ENCODE measurements at regions not wholly inside any gene's neighbourhood (a gene's known extent, or its start where the extent isn't known, plus 50 kb on each side); places are given as distances from the start of the nearest gene placed in this dataset.
"Not testable (repeated sequence)": the region's sequence is repeated elsewhere in the genome, so short reads cannot be mapped to it uniquely, and the experiment has no call there.

DNA sequence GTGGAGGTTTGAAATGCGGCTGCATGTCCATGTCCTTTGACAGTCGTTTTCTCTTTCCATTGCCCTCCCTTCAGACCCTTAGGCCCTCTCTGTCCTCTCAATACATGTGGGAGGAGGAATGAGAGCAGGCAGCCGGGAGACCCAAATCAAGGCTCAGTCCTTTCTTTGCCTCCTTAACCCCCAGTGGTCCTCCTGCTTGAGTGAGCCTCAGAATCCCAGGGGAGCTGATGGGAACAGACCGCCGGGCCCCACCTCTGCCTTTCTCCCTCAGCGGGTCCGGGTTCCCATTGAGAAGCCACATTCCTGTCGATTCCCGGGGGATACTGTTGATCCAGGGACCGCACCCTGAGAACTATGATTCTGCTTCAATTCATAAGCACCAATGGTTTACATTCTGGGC lies 77.9 kb upstream of the RFLNA start:
- no peak overlapping the region for H3K4me3 ChIP-seq (ENCODE audit: low read length)
- no peak for DNase-seq (ENCODE audit: low read depth)
- no peak for TF ChIP-seq CTCF (IDR thresholded peaks at IDR 0.05; ENCODE audit: insufficient read depth, low read depth, low read length, missing control alignments)

- peak; percentile 8 for DNase-seq (ENCODE audit: low read depth)
- no peak for TF ChIP-seq CTCF (IDR thresholded peaks at IDR 0.05; ENCODE audit: insufficient read depth, low read depth, low read length, missing control alignments)
- no peak overlapping the region for H3K4me3 ChIP-seq (ENCODE audit: low read length)
Measured at GRCh38 chr12:124217508-124218242, 77.2 kb upstream of the RFLNA start.

DNA sequence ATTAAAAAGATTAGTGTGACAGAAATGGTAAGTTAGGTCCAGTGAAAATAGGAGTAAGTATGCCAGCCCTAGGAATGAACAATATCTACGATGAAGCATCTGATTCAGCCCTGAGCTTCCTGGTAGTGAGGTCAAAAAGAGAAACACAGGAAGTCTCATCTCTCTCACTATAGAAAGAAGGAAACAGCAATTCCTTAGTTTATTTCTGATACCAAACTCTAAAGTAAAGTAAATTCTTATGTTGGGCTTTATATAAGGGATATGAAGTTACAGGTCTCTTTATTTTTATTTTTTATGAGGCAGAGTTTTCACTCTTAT lies 76.7 kb upstream of the RFLNA start:
- no peak for TF ChIP-seq CTCF (IDR thresholded peaks at IDR 0.05; ENCODE audit: insufficient read depth, low read depth, low read length, missing control alignments)
- peak; percentile 29 for DNase-seq (ENCODE audit: low read depth)
- no peak overlapping the region for H3K4me3 ChIP-seq (ENCODE audit: low read length)

- not testable (repeated sequence) for DNase-seq (ENCODE audit: low read depth); H3K4me3 ChIP-seq (ENCODE audit: low read length)
Measured at GRCh38 chr12:124218650-124219049, 76.2 kb upstream of the RFLNA start.

- no peak for DNase-seq (ENCODE audit: low read depth)
- no peak for TF ChIP-seq CTCF (IDR thresholded peaks at IDR 0.05; ENCODE audit: insufficient read depth, low read depth, low read length, missing control alignments)
- no peak overlapping the region for H3K4me3 ChIP-seq (ENCODE audit: low read length)
Measured at GRCh38 chr12:124222368-124223245, 72.3 kb upstream of the RFLNA start.

- H3K4me3 ChIP-seq (ENCODE audit: low read length); DNase-seq (ENCODE audit: low read depth): not testable (repeated sequence)
Measured at GRCh38 chr12:124223733-124224138, 71.2 kb upstream of the RFLNA start.

DNA sequence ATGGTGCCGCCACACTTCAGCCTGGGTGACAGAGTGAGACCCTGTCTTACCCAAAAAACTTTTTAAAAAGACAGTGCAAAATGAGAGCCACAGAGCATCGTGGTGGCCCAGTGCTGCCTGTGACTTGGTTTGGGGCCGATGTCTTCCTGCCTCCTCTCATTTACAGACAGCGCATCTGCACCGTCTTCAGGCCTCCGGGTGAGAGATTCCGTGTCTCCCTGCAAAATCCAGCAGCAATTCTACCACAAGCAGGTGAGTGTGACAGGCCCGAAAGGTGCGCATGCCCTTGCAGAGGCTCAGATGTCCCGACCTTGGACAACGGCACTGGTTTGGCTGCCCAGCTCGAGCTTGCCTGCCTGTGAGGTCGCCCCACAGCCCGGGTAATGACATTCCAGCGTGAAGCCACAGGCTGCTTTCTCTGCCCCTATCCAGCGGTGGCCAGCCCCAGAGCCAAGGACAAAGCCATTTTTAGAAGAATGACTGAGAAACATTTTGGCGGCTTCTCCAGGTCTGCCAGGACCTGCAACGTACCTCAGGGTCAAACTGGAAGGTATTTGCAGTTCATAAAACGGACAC lies 70.3 kb upstream of the RFLNA start:
- H3K4me3 ChIP-seq (ENCODE audit: low read length): no peak overlapping the region
- no peak for DNase-seq (ENCODE audit: low read depth)
- TF ChIP-seq CTCF (IDR thresholded peaks at IDR 0.05; ENCODE audit: insufficient read depth, low read depth, low read length, missing control alignments): no peak
